ENCODE measurements at regions not wholly inside any gene's neighbourhood (a gene's known extent, or its start where the extent isn't known, plus 50 kb on each side); places are given as distances from the start of the nearest gene placed in this dataset.
"Not testable (repeated sequence)": the region's sequence is repeated elsewhere in the genome, so short reads cannot be mapped to it uniquely, and the experiment has no call there.

DNA sequence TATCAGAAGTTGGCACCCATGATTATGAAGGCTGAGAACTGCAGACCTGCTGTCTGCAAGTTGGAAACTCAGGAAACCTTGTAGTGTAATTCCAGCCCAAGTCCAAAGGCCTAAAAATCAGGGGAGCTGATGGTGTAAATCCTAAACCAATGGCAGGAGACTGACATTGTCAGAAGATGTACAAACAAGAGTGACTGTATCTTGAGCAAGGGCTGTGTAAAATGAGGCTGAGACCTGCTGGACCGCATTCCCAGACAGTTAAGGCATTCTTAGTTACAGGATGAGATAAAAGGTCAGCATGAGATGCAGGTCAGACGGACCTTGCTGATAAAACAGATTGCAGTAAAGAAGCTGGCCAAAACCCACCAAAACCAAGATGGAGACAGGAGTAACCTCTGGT, 147.7 kb downstream of the COG6 start:
- no peak for DNase-seq (ENCODE audit: low read depth)

- no peak for DNase-seq (ENCODE audit: low read depth)
These were observed 148.4 kb downstream of the COG6 start for GRCh38 chr13:39803851-39804250.

- no peak for DNase-seq (ENCODE audit: low read depth)
These were observed 149.1 kb downstream of the COG6 start for GRCh38 chr13:39804332-39805210.

DNA sequence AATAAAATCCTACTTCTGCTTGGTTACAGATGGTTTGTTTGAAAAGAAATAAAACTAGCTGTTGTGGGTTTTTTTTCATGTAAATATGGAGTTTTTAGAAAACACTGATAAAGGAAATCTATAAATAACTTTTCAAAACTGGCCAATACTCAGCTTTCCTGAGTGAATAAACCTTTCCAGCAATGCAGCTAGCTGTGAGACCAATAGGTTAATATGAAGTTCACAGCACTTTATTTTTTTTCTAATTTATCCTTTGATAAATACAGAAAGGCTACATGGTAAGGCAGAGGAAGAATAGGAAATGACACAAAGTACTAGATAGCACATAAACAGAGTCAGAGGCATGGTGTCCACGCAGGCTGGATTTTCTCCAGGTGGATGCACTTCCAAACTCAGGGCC, 154.0 kb downstream of the COG6 start:
- DNase-seq (ENCODE audit: low read depth): no peak

DNA sequence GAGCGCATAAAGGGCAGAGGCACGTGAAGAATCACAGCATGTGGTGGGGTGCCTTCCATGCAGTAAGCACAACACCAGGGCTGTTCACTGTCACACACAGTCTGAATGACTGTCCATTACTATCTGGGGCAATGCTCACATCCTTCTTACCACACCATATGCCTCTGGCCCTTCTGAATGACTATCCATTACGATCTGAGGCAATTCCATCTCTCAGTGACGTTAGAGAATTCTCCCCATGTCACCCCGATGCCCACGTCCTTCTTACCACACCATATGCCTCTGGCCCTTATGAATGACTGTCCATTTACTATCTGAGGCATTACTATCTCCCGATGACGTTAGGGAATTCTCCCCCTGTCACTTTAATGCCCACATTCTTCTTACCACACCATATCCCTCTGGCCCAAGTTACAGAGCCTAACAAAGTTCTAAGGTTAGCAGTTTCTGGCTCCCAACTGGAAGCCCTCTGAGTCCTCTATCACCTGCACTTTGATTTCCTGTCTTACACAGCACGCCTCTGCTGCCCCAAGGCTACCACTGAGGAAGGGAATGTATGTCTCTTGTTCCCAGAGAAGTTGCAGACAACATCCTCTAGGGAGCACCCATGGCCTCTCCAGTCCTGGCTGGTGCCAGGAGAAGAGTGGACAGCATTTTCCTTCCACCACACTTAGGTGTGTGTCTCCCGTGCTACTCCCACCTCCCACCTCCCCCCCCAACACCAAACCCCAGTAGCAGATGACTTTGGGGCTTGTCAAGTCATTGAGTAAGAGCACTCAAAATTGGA, 154.8 kb downstream of the COG6 start:
- no peak for DNase-seq (ENCODE audit: low read depth)

DNA sequence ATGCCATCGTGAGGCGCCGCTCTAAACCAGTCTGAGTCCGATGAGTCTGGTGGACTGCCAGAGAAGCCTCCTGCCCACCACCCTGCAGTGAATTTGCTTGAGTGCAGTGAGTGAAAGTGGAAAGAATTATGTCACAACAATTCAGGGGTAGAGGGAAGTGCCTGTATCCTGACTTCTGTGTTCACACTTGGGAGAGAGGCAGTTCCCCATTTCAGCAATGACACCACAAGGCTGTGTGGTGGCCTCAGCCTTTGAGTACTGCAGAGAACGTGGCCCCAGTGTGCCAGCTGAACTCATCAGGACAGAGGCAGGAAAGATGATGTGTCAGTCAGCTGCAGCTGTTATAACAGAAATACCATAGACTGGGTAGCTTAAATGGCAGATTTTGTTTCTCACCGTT, 155.6 kb downstream of the COG6 start:
- DNase-seq (ENCODE audit: low read depth): no peak

GRCh38 chr13:39811696-39812095, 156.2 kb downstream of the COG6 start:
- DNase-seq (ENCODE audit: low read depth): no peak

- no peak for DNase-seq (ENCODE audit: low read depth)
These were observed 160.1 kb downstream of the COG6 start for GRCh38 chr13:39815345-39816111.

DNA sequence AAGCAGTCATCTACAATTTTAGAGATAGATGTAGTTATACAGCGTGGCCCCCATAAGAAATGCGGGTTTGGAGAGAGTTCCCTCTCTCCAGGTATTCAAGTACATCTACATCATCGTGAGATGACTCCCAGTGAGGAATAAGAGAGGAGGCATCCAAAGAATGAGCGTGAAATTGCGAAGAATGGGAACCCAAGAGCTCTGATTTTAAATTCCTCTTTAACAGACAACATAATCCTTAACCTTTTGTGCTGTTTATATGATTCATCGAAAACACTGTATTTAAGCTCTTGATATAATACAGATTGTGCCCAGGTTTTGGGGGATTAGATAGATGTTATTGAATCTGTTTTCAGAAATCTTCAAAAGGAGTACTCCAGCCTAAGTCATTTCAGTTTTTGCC, 161.5 kb downstream of the COG6 start:
- no peak for DNase-seq (ENCODE audit: low read depth)

GRCh38 chr13:39818953-39819352, 163.5 kb downstream of the COG6 start:
- DNase-seq (ENCODE audit: low read depth): no peak

DNA sequence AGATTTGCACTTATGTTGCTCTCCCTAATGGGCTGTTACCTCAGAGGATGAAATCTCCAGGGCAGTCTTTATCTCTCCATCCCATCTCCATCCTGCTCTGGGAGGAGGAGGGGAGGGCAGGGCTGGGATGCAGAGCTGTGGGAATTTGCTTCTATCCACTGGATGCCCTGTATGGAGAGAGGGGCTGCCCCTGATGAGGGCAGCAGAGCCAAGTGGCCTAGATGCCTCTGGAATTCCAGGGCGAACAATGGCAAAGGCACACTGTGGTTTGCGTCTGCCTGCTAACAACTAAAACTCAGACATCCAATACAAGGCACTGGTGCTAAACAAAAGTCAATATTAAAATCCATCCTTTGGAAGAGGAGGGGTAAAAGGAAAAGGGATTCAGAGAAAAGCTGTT, 165.1 kb downstream of the COG6 start:
- no peak for DNase-seq (ENCODE audit: low read depth)

- DNase-seq (ENCODE audit: low read depth): no peak
These were observed 166.5 kb downstream of the COG6 start for GRCh38 chr13:39821977-39822376.

DNA sequence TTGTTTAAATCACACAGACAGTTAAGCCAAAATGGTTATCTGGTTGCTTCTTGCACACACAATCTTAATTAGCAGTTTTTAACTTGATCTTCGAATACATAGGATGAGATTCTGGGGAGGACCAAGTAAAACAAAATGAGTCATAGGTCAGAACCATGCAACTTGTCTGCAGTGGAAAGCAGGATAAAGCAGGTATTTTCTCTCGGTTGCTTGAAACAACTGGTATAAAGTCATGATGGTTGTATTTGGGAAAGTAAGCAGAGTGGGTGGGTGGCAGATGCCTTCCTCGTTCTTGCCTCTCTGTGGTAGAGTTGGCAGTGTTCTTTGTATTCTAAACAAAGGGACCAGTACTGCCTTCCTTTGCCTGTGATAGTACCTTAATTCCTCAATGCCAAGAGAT, 167.0 kb downstream of the COG6 start:
- no peak for DNase-seq (ENCODE audit: low read depth)

DNA sequence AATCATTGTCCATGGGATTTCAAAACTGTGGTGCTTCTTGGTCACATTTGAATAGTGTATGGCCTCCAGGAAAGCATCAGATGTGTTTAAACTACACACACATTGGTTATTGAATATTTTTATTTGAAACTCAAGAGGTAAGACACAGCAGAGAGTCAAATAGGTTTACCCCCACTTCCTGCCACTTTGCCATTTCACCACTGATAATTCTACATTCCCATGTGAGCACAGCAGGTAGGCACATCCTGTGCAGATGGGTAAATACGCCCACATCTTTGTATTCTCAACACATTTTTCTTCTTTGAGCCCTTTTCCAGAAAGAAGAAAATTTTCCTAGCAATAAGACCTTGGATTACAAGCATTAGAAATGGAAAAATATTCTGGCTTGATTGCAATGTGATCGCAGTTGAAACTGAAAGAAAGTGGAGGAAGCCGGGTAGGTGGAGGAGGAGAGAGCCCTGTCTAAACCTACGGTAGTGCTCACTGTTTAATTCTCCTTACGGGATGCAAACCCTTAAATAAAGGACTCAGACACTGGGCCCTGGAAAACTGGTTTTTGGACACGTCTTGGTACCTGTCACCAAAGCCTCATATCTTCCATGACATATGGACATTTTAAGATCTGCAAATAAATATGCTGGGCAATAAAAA, 167.7 kb downstream of the COG6 start:
- DNase-seq (ENCODE audit: low read depth): no peak

GRCh38 chr13:39825886-39826285, 170.4 kb downstream of the COG6 start:
- no peak for DNase-seq (ENCODE audit: low read depth)

DNA sequence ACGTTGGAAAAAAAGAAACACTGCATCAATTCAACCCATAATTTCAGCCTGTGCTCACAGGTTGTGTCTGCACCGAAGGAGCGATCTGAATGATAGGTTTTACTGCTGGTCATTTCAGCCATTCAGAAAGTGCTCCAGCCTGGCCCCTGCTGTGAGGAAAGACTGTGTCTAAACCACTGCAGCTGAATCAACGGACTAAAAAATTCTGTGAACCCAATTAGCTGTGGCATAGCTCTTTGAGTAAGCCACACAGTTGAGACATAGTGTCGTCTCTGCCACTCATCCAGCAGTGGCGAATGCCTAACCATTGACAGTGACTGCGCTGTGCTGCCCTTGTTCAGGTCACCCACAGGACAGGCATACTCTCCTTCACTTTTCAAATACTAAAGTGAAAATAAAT, 179.8 kb downstream of the COG6 start:
- DNase-seq (ENCODE audit: low read depth): no peak

DNA sequence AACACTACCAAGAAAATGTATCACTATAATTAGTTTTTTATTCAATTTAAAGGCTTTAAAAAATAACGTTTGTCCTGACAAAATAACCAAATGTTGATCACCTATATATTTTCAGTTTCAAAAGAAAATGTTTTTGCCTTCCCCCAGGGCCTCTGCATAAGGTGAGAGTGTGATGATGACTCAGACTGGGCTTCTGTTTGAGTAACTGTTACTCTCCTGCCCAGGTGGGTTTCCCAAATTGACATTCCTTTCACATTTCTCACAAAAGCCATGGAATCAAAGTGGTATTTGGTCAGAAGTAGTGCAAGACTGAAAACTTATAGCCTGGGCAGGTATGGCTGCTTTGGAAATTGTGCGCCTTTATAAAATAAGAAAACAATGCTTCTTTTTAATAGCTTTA, 180.6 kb downstream of the COG6 start:
- no peak for DNase-seq (ENCODE audit: low read depth)

GRCh38 chr13:39837866-39838265, 182.4 kb downstream of the COG6 start:
- DNase-seq (ENCODE audit: low read depth): not testable (repeated sequence)

DNA sequence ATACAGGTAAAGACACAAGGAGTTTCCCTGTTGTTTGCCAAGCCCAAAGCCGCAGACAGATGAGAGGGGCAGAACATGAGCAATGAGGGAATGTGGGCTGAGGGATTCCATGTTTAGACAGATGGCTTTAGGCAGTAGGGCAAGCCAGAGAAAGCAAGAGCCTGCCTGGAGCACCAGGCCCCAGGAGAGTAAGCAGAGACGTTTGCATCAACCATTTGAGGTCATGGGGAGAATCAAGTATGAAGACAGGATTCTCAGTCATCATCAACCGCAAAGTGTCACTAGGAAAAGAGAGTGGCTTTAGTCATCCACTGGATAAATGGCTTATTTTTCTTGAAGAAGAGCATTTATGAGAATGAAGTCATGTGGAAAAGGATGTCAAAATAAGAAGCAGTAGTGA, 184.7 kb downstream of the COG6 start:
- DNase-seq (ENCODE audit: low read depth): no peak

DNA sequence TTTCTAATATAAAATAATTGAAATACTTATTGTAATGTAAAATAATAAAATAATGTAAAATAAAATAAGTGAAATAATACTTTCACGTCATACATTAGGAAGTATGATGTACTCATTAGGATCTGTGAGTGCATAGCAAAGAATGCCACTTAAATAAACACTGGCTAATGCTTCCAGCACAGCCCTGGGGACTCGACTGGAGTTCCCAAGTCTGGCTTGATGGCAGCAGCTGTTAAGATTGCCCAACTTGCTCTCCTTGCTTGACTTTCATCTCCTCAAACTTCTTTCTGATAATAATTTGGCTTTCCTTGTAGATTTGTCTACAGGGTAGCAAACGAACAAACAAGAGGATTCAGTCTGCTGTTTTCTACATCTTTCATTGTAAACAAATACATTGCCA, 191.9 kb downstream of the COG6 start:
- DNase-seq (ENCODE audit: low read depth): no peak

DNA sequence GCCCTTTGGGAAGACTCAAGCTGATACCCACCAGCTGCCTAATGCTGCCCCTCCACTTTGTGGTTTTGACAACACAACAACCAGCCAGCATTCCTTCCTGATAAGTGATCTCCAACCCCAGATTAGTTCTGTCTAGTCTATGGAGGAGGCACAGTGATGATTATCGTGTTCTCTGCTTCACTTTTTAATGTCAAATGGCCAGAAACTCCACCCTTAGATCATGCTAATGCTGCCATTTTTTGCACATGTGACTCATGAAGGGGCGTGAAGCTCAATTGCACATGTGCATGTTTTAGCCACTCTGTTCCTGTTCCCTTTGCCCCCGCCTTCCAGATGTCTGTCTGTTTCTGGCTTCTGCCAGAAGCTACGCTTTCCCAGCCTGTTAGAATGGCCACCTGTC, 199.8 kb downstream of the COG6 start:
- DNase-seq (ENCODE audit: low read depth): peak; percentile 2

- no peak for DNase-seq (ENCODE audit: low read depth)
These were observed 201.3 kb downstream of the COG6 start for GRCh38 chr13:39856714-39857113.
